C4-2B (cell line): ENCODE measurements at regions not wholly inside any gene's neighbourhood (a gene's known extent, or its start where the extent isn't known, plus 50 kb on each side); places are given as distances from the start of the nearest gene placed in this dataset.

Experiments used
- H3K27ac ChIP-seq: fragments of 450-650 bp; 2 replicates; pipeline ENCODE4 v1.5.1; 2017
- CTCF ChIP-seq: fragments of 450-650 bp; conservative IDR thresholded peaks from 2 replicates; pipeline ENCODE4 v1.5.1; 2017; ENCODE audit warnings: mild to moderate bottlenecking
- ZFX ChIP-seq: fragments of 450-650 bp; IDR thresholded peaks from 2 replicates; pipeline ENCODE4 v1.6.1; 2017

GRCh38 chr5:77948476-77948875 lies 172.3 kb upstream of the TBCA start:
- H3K27ac ChIP-seq: no peak overlapping the region
- no peak for TF ChIP-seq ZFX
- no peak for TF ChIP-seq CTCF

- TF ChIP-seq ZFX (no peak), CTCF (peak; percentile 40)
Measured at GRCh38 chr5:77947041-77947428, 170.9 kb upstream of the TBCA start.

GRCh38 chr5:77946381-77947040 lies 170.4 kb upstream of the TBCA start:
- TF ChIP-seq CTCF (peak; percentile 61), ZFX (no peak)
- H3K27ac ChIP-seq: no peak overlapping the region

More at GRCh38 chr5:77947041-77947428, 170.9 kb upstream of the TBCA start:
- no peak overlapping the region for H3K27ac ChIP-seq

GRCh38 chr5:77945874-77946273 lies 169.7 kb upstream of the TBCA start:
- TF ChIP-seq CTCF (no peak), ZFX (no peak)
- no peak overlapping the region for H3K27ac ChIP-seq

GRCh38 chr5:77944757-77945340 lies 168.7 kb upstream of the TBCA start:
- no peak overlapping the region for H3K27ac ChIP-seq
- TF ChIP-seq CTCF (no peak), ZFX (no peak)

GRCh38 chr5:77943851-77944250 lies 167.7 kb upstream of the TBCA start:
- no peak for TF ChIP-seq CTCF
- no peak for TF ChIP-seq ZFX
- H3K27ac ChIP-seq: no peak overlapping the region

GRCh38 chr5:77942578-77943239 lies 166.6 kb upstream of the TBCA start:
- H3K27ac ChIP-seq: no peak overlapping the region
- TF ChIP-seq ZFX (no peak), CTCF (no peak)
